ENCODE measurements at regions not wholly inside any gene's neighbourhood (a gene's known extent, or its start where the extent isn't known, plus 50 kb on each side); places are given as distances from the start of the nearest gene placed in this dataset.

- Histone ChIP-seq H3K4me3 (ENCODE audit: low read depth, low read length) (no peak overlapping the region), H3K4me1 (no peaks in the 10 kb centered on the region), H3K79me2 (no peaks in the 10 kb centered on the region), H3K9ac (no peak overlapping the region), H3K27me3 (ENCODE audit: control insufficient read depth, insufficient read depth, low read length) (no peaks in the 10 kb centered on the region), H3K27ac (no peak overlapping the region), H3K4me2 (ENCODE audit: low read length) (no peak overlapping the region), H2AFZ (no peak overlapping the region), H3K9me3 (ENCODE audit: control insufficient read depth, low read length) (no peaks in the 10 kb centered on the region), H3K36me3 (ENCODE audit: control insufficient read depth, insufficient read depth, low read length) (no peaks in the 10 kb centered on the region)
- no peak for TF ChIP-seq CTCF (IDR thresholded peaks at IDR 0.05)
Observed at GRCh38 chr2:216923706-216924105, 63.8 kb upstream of the TNP1 start.

DNA sequence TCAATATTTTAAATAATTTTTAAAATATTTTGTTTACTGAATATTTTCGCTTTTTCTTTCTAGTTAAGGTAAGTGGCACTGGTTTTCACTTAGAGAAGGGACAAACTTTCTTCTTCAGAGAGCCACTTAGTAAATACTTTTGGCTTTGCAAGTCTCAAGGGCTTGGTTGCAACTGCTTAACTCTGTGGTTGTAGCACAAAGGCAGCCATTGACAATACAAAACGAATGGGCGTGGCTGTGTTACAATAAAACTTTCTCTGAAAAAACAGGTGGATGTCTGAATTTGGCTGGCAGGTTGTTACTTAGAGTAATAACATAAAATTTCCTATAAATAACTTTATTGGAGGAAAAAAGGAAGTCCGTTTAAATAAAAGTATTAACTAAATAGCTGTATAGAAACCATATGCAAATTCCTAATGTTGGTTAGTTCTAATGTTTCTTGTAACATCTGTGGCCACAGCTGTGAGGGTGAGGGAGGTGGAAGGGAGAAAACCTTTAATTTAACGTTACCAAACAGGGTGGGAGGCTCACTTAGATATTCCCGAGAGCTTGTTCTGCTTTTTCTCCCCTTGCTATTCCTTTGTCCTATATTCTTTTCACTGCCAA lies 62.4 kb upstream of the TNP1 start:
- Histone ChIP-seq H3K36me3 (ENCODE audit: control insufficient read depth, insufficient read depth, low read length) (no peaks in the 10 kb centered on the region), H3K4me1 (no peaks in the 10 kb centered on the region), H3K9ac (no peak overlapping the region), H3K27ac (no peak overlapping the region), H3K4me3 (ENCODE audit: low read depth, low read length) (no peak overlapping the region), H3K9me3 (ENCODE audit: control insufficient read depth, low read length) (no peaks in the 10 kb centered on the region), H3K4me2 (ENCODE audit: low read length) (no peak overlapping the region), H2AFZ (no peak overlapping the region), H3K79me2 (no peaks in the 10 kb centered on the region), H3K27me3 (ENCODE audit: control insufficient read depth, insufficient read depth, low read length) (no peaks in the 10 kb centered on the region)
- TF ChIP-seq CTCF (IDR thresholded peaks at IDR 0.05), result no peak

DNA sequence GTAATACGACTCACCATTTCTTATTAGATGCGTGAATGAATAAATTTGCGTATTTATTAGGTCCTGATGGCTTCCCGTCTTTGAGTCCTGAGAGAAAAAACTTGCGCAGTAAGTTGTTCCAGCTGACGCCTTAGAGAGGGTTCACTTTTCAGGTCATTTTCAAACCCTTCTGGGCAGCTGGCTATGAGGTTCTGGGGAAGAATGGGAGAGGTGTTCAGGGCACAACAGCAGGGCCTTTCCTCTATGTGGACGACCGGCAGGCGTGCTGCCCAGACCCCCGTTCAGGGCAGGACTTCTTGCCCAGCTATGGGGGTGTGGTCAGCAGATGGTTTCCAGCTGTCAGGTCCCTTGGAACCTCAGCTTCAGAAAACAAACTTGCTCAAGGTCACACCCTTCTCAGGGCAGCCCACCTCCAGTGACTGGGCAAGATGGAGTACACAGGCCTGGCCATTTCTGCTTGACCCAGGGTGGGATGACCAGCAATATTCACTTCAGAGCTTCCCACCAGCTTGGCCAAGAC lies 61.1 kb upstream of the TNP1 start:
- no peak for TF ChIP-seq CTCF (IDR thresholded peaks at IDR 0.05)
- H3K9ac ChIP-seq, result no peak overlapping the region
- no peaks in the 10 kb centered on the region for H3K36me3 ChIP-seq (ENCODE audit: control insufficient read depth, insufficient read depth, low read length)

GRCh38 chr2:216920143-216920876 lies 60.4 kb upstream of the TNP1 start:
- Histone ChIP-seq H2AFZ (no peak overlapping the region), H3K27me3 (ENCODE audit: control insufficient read depth, insufficient read depth, low read length) (no peaks in the 10 kb centered on the region), H3K36me3 (ENCODE audit: control insufficient read depth, insufficient read depth, low read length) (no peaks in the 10 kb centered on the region), H3K27ac (no peak overlapping the region), H3K79me2 (no peaks in the 10 kb centered on the region), H3K4me3 (ENCODE audit: low read depth, low read length) (no peak overlapping the region), H3K9me3 (ENCODE audit: control insufficient read depth, low read length) (no peaks in the 10 kb centered on the region), H3K9ac (no peak overlapping the region), H3K4me2 (ENCODE audit: low read length) (no peak overlapping the region), H3K4me1 (no peaks in the 10 kb centered on the region)
- no peak for TF ChIP-seq CTCF (IDR thresholded peaks at IDR 0.05)

More for the DNA sequence above, 61.1 kb upstream of the TNP1 start:
- Histone ChIP-seq H3K27ac (no peak overlapping the region), H3K4me2 (ENCODE audit: low read length) (no peak overlapping the region), H2AFZ (no peak overlapping the region), H3K4me3 (ENCODE audit: low read depth, low read length) (no peak overlapping the region), H3K27me3 (ENCODE audit: control insufficient read depth, insufficient read depth, low read length) (no peaks in the 10 kb centered on the region), H3K79me2 (no peaks in the 10 kb centered on the region), H3K9me3 (ENCODE audit: control insufficient read depth, low read length) (no peaks in the 10 kb centered on the region), H3K4me1 (no peaks in the 10 kb centered on the region)
